ENCODE measurements at regions not wholly inside any gene's neighbourhood (a gene's known extent, or its start where the extent isn't known, plus 50 kb on each side); places are given as distances from the start of the nearest gene placed in this dataset.

DNA sequence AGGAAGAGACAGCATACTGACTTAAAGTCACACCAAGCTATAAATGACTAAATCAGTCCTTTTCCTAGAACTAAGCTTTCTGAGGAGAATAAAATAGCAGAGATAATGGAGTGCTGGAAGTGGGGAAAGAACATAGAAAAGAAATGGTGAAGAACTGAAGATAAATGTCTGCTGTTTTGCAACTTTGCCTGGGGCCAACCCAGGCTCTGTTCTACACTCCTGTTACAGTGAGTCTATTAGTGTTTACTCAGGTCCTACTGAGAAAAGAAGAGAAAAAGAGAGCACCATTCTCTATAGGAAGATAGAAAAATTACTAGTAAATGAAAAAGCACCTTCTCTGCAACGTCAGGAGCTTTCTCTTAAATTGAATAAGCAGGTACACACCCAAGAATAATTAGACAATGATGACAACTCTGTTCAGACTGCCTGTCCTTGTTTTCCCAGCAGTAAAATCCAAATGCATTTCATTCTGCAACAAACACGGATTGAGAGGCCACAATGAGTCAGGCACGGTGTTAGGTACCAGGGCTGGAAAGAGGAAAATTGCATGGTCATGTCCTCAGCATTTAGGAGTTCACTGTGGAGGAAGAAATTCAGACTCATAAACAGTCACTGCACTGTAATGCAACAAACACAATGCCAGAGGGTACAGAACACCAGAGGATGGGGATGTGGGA lies 139.4 kb upstream of the CAMK1G start:
- H3K4me3 ChIP-seq (ENCODE audit: low read depth, low read length): no peak overlapping the region
- no peak for DNase-seq (ENCODE audit: low read depth)
- TF ChIP-seq, protein P1, sequence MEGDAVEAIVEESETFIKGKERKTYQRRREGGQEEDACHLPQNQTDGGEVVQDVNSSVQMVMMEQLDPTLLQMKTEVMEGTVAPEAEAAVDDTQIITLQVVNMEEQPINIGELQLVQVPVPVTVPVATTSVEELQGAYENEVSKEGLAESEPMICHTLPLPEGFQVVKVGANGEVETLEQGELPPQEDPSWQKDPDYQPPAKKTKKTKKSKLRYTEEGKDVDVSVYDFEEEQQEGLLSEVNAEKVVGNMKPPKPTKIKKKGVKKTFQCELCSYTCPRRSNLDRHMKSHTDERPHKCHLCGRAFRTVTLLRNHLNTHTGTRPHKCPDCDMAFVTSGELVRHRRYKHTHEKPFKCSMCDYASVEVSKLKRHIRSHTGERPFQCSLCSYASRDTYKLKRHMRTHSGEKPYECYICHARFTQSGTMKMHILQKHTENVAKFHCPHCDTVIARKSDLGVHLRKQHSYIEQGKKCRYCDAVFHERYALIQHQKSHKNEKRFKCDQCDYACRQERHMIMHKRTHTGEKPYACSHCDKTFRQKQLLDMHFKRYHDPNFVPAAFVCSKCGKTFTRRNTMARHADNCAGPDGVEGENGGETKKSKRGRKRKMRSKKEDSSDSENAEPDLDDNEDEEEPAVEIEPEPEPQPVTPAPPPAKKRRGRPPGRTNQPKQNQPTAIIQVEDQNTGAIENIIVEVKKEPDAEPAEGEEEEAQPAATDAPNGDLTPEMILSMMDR (IDR thresholded peaks at IDR 0.05; ENCODE audit: low read depth, low read length, missing control alignments): no peak

DNA sequence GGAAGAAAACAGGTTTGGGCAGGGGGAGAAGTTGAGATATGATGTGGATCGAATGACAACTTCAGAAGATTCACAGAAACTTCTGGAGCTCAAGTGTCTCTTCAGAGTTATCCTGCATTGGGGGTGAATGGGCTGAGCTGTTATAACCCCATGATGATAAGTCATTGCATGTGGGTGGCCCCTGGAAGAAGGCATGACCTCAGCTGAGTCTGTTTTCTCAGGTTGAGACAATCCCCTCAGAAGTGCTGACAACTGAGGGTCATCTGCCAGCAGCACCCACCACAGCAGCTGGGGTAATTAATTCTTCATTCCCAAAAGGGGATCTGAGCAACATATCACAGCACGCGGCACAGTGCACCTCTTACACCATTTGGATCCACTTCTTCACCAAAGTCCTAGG lies 138.6 kb upstream of the CAMK1G start:
- TF ChIP-seq, protein P1 (IDR thresholded peaks at IDR 0.05; ENCODE audit: low read depth, low read length, missing control alignments): no peak
- no peak overlapping the region for H3K4me3 ChIP-seq (ENCODE audit: low read depth, low read length)
- no peak for DNase-seq (ENCODE audit: low read depth)

DNA sequence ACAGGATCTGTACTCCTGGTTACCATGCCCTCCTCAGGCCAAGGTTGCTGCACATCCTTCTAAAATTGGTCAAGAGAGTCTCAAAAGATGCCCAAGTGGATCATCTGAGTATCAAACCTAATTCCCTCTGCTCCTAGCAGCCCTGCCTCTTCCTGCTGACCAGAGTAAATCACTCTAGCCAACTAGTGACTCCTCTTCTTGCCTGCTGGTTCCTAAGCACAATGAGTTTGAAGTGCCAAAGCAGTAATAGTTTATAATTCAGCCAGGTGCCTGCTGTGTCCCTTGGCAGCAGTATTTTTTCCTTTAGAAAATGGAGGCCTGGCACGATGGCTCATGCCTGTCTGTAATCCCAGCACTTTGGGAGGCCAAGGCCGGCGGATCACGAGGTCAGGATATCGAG lies 137.9 kb upstream of the CAMK1G start:
- DNase-seq (ENCODE audit: low read depth): no peak
- TF ChIP-seq, protein P1 (IDR thresholded peaks at IDR 0.05; ENCODE audit: low read depth, low read length, missing control alignments): no peak
- no peak overlapping the region for H3K4me3 ChIP-seq (ENCODE audit: low read depth, low read length)

DNA sequence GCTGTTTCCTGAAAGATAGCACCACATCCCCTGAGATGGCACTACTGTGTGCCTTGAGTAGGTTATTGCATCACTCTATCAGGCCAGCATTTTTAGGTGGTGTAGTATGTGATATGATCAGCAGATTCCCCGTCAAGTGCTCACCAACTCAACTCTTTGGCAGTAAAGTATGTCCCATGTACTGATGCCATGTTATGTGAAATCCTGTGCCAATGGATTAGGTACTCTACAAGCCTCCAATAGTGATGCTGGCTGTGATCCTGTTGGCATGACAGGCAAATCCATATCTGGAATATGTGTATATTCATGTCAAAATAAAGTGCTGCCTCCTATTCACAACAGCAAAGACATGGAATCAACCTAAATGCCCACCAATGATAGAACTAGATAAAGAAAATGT lies 137.2 kb upstream of the CAMK1G start:
- TF ChIP-seq, protein P1 (IDR thresholded peaks at IDR 0.05; ENCODE audit: low read depth, low read length, missing control alignments): no peak
- DNase-seq (ENCODE audit: low read depth): no peak
- H3K4me3 ChIP-seq (ENCODE audit: low read depth, low read length): no peak overlapping the region

DNA sequence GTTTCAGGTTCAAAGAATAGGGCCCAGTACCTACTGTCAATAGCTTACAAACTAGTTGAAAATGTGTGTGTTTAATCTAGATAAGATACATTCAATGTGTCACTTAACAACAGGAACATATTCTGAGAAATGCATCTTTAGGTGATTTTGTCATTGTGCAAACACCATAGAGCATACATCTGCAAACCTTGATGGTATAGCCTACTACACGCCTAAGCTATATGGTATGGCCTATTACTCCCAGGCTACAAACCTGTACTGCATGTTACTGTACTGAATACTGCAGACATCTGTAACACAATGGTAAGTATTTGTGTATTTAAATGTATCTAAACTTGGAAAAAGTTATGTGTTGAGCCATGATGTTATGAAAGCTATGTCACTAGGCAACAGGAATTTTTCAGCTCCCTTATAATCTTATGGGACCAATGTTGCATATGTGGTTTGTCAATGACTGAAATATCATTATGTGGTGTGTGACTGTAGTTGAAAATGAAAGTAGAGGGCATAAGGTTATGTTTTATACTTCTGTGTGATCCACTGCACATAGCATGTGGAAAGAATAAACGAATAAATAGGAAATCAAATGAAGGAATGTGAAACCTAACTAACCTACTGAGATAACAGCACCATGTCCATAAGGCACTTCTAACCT lies 129.0 kb upstream of the CAMK1G start:
- no peak for DNase-seq (ENCODE audit: low read depth)
- H3K4me3 ChIP-seq (ENCODE audit: low read depth, low read length): no peak overlapping the region
- TF ChIP-seq, protein P1 (IDR thresholded peaks at IDR 0.05; ENCODE audit: low read depth, low read length, missing control alignments): no peak

DNA sequence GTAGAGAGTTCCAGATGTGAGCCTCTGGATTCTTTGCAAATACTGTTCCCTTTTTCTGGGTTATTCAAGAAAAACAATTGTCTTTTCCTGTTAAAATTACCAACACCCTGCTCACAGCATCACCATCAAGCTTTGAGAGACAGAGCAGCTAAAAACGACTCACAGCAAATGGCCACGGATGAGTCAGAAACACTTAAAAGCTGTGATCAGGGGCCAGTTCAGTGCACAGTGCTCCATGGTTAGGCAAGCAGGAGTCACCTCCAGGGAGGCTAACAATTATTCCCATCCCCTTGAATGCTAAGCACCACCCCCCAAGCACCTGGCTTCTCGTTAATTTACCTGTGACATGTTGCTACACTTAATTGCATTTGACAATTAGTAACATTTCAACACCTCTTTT lies 128.4 kb upstream of the CAMK1G start:
- H3K4me3 ChIP-seq (ENCODE audit: low read depth, low read length): no peak overlapping the region
- DNase-seq (ENCODE audit: low read depth): no peak
- TF ChIP-seq, protein P1 (IDR thresholded peaks at IDR 0.05; ENCODE audit: low read depth, low read length, missing control alignments): no peak
